DND-41 (cell line): ENCODE measurements at regions not wholly inside any gene's neighbourhood (a gene's known extent, or its start where the extent isn't known, plus 50 kb on each side); places are given as distances from the start of the nearest gene placed in this dataset.

Source experiments
- CTCF ChIP-seq: IDR thresholded peaks from 2 replicates; pipeline ENCODE4 v1.5.1; 2012; ENCODE audit warnings: borderline replicate concordance, low read length, moderate library complexity, mild to moderate bottlenecking; ENCODE audit not compliant: poor library complexity, severe bottlenecking; ENCODE audit errors: extremely low read depth
- EZH2 ChIP-seq: IDR thresholded peaks from 3 replicates; pipeline ENCODE4 v1.6.1; 2012; ENCODE audit warnings: borderline replicate concordance, low read depth, mild to moderate bottlenecking, moderate library complexity, low read length, inconsistent platforms; ENCODE audit not compliant: severe bottlenecking

- TF ChIP-seq CTCF (no peak), EZH2 (no peak)
These were observed 499.0 kb upstream of the CCDC179 start for GRCh38 chr11:23359297-23359696.
